Stimulated activated CD4-positive, alpha-beta T cell treated with anti-CD3 and anti-CD28 coated beads, Interleukin-15, amount 100 ng/mL, for 48 hours (primary cell): ENCODE measurements at regions not wholly inside any gene's neighbourhood (a gene's known extent, or its start where the extent isn't known, plus 50 kb on each side); places are given as distances from the start of the nearest gene placed in this dataset.

Experiments used
- DNase-seq, 2 donors: peaks; one replicate each; pipeline ENCODE4 v3.0.0-alpha.2; 2020; ENCODE audit warnings: low read depth in 2 of 2

DNA sequence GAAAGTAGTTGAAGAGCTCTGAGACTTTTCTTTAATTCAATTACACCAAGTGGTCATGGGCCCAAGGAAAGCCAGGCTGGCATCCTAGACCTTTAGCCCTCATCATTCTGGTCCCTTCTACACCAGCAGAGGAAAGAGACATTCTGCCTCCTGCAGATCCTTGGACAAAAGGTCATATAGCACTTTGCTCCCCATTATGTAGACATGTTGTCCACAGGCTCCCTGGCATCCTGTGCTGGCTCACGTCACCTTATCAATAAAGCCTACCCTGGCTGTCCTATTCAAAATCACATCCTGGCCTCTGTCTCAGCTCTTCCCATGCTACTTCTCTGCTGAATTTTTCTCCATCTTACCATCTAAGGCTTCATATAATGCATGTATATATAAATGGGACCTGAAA is 61.6 kb upstream of the MAF start:
- DNase-seq, result no peak

DNA sequence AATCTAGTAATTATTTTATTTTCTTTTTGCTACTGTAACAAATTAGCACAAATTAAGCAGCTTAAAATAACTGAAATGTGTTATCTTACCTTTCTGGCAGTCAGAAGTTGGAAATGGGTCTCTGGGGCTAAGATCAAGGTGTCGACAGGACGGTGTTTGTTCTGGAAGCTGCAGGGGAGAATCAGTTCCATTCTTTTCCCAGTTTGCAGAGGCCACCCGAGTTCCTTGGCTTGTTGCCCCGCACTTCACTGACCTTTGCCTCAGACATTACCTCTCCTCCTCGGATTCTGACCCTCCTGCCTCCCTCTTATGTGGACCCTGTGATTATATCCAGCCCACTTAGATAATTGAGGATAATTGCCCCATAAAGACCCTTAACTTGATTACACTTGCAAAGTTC is 61.0 kb upstream of the MAF start:
- DNase-seq, result no peak

DNA sequence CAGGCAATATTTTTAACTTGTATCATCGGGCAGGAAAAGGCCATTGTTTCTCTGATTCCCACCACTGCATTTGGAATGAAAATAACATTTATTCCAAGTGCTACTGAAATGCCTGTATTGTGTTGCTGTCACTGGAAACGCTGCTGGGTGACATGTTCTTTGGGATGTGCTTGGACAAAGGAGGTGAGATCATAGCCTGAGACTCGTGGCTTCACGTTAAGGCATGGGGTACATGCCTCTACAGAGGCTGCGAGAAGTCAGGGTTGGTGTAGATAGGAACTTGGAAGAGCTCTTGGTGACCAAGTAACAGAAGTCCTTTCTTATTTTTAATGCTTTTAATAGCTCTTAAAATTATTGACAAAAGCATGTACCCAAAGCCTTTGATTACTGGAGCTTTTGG is 58.8 kb upstream of the MAF start:
- no peak for DNase-seq

DNA sequence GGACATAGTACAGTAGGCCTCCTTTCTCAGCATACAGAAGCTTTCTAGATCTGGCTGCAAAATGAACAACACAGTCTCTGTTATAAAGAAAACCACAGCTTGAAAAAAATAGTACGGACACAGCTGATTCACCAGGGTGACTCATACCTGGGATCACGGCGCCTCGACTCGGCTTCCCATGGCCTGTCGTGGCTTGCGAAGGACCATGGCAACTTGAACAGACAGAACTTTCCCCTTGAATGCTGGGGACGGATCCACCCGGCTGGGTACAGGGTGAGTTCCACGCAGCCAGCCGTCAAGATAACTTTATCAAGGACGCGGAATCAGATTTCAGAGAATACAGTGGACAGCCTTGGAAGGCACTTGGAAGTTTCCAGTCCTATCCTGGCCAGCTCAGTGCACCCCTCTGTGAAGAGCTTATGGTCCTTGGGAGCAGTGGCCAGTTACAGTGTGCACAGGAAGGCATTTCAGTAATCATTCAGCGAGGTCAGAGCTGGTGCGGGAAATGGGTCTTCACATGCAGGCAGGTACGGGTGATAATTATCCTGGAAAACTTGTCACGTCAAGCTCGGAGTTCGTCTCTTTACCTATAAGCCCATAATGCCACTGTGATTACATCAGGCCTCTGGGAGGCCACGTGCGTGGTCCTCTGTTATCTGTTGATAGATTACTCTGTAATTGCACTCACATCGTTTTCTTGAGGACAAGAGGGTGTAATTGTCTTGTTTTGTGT is 57.9 kb upstream of the MAF start:
- no peak for DNase-seq

DNA sequence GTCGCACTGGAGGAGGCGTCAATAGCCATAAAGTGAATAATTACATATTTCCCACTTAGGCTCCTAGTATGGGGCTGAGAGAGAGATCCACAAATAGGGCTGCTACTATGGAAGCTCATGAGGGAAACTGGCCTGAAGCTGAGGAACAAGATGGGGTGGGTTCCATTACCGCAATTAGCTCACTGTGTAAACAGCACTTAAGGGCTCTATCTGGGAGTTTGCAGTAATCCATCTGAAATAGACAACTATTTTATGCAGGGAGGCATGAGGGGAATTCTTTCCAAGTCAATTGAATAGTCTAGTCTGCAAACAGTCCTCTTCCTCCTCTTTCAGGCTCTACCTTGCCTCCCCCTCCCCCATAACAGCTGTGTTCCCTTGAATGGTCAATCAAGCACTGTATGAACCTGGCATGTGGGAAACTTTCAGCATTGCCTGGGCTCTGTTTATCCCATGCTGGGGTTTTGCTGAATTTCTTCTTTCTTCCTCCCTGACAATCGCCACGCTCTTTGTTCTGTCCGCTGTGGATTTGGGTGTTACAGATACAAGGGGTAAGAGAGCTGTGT is 56.1 kb upstream of the MAF start:
- DNase-seq, result no peak

DNA sequence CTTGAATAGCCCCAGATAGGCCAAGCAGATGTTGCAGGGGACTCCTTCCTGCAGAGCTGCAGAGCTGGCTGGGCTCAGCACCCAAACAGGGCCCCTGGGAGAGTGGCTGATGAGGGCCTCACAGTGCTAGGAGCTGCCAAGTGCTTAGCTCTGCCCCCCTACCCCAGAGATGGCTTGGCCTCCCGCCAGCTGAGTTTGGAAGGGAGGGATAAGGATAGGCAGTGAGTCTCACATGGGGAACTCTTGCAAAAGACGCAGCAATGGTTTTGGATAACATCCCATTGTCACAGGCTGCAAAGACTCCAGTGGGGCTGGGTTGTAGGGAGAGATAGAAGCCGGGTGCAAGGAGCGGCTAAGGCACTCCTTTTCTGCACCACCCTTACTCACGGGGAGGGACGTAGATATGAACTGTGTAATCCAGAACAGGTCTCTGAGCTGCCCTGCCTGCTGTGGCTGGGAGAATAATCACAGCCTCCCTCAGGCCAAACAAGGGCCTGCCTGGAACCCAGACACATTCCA is 52.9 kb upstream of the MAF start:
- DNase-seq, result no peak

DNA sequence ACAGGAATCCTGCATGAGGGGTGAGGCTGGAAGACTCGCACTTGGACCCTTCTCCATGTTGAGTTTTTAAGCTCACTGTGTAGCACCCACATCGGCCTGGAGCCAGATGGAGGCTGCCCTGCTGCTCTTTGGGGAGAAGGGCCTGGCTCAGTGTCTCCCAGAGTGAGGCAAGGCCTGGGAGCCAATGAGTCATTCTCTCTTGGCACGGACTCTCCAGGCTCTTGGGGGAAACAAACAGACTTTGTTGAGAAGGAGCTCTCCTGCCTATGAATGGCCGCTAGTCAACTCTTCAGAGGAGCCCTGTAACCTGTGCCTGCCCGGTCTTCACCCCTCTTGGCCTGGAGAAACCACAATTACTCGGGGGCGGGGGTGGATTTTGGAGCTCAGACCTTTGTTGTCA is 50.8 kb upstream of the MAF start:
- no peak for DNase-seq
